Omental fat pad (tissue), 3 donors: ENCODE measurements at regions not wholly inside any gene's neighbourhood (a gene's known extent, or its start where the extent isn't known, plus 50 kb on each side); places are given as distances from the start of the nearest gene placed in this dataset.
"Not testable (repeated sequence)": the region's sequence is repeated elsewhere in the genome, so short reads cannot be mapped to it uniquely, and the experiment has no call there.

Experiments
- ATAC-seq: fragments of 150-250 bp; one replicate; pipeline ENCODE4 v1.9.1; 2016; ENCODE audit warnings: mild to moderate bottlenecking, moderate library complexity; ENCODE audit not compliant: low FRiP score
- DNase-seq: peaks from one replicate; pipeline ENCODE4 v3.0.0-alpha.2; 2019; ENCODE audit warnings: low spot score
- CTCF ChIP-seq, 3 donors: fragments of 450-650 bp; IDR thresholded peaks; one replicate each; pipeline ENCODE4 v1.5.1; 2016 to 2017; ENCODE audit warnings: antibody characterized with exemption in 3 of 3, mild to moderate bottlenecking in 3 of 3, moderate library complexity in 2 of 3

- TF ChIP-seq CTCF (IDR thresholded peaks at IDR 0.05): no peak
- no peak for ATAC-seq
- DNase-seq: no peak
Measured at GRCh38 chr5:24142341-24142740, 502.4 kb downstream of the CDH10 start.

GRCh38 chr5:24145806-24146205 is 499.0 kb downstream of the CDH10 start:
- no peak for DNase-seq
- ATAC-seq: no peak
- TF ChIP-seq CTCF (IDR thresholded peaks at IDR 0.05): no peak

- TF ChIP-seq CTCF (IDR thresholded peaks at IDR 0.05): no peak
- ATAC-seq (no peak), DNase-seq (no peak)
Measured at GRCh38 chr5:24161559-24161958, 483.2 kb downstream of the CDH10 start.

- ATAC-seq (no peak), DNase-seq (no peak)
- TF ChIP-seq CTCF (IDR thresholded peaks at IDR 0.05): no peak
Measured at GRCh38 chr5:24162343-24162742, 482.4 kb downstream of the CDH10 start.

GRCh38 chr5:24163091-24163490 is 481.7 kb downstream of the CDH10 start:
- ATAC-seq: no peak
- no peak for TF ChIP-seq CTCF (IDR thresholded peaks at IDR 0.05)
- no peak for DNase-seq

- no peak for ATAC-seq
- no peak for DNase-seq
- TF ChIP-seq CTCF (IDR thresholded peaks at IDR 0.05): no peak
Measured at GRCh38 chr5:24167806-24168205, 477.0 kb downstream of the CDH10 start.

- ATAC-seq (no peak), DNase-seq (no peak)
- no peak for TF ChIP-seq CTCF (IDR thresholded peaks at IDR 0.05)
Measured at GRCh38 chr5:24170026-24170425, 474.8 kb downstream of the CDH10 start.

- ATAC-seq, DNase-seq: not testable (repeated sequence)
Measured at GRCh38 chr5:24170930-24171329, 473.8 kb downstream of the CDH10 start.
